ENCODE measurements at regions not wholly inside any gene's neighbourhood (a gene's known extent, or its start where the extent isn't known, plus 50 kb on each side); places are given as distances from the start of the nearest gene placed in this dataset.
A peak's percentile ranks its signal among the peaks of the same experiment; 100 is the strongest.

DNA sequence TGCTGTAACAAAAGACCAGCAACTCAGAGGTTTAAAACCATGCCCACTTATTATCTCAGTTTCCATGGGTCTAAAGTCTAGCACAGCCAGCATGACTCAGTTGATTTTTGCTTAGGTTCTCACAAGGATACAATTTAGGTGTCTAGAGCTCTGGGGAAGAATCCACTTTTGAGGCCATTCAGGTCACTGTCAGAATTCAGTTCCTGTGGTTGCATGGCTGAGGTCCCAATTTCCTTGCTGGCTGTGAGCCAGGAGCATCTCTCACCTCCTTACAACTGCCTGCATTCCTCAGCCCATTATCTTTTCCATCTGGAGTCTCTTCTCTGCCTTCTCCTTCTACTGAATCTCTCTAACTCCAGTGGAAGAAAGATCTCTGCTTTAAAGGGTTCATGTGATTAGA, 240.5 kb upstream of the CFAP20DC start:
- DNase-seq (ENCODE audit: low read depth in 2 of 2) = no peak

DNA sequence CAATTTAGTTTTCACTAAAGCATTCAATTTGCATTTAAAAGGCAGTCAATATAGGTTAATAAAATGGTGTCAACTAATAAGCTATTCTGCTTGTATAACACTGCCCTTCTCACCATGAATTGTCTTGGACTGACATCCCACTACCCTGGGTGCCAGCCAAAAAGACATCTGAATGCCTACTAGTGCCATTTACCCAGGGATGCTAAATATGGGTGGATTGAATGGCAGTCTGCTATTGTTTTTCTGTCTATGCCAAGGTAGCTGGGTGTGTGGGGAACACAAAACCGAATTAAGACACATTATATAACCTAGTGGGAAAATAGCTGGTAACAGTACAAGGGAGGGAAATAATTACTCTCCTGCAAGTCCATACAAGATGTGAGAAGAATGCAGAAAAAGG, 240.0 kb upstream of the CFAP20DC start:
- DNase-seq (ENCODE audit: low read depth in 2 of 2) = no peak

- DNase-seq (ENCODE audit: low read depth in 2 of 2) = no peak
Measured at GRCh38 chr3:59288951-59289350, 239.1 kb upstream of the CFAP20DC start.

DNA sequence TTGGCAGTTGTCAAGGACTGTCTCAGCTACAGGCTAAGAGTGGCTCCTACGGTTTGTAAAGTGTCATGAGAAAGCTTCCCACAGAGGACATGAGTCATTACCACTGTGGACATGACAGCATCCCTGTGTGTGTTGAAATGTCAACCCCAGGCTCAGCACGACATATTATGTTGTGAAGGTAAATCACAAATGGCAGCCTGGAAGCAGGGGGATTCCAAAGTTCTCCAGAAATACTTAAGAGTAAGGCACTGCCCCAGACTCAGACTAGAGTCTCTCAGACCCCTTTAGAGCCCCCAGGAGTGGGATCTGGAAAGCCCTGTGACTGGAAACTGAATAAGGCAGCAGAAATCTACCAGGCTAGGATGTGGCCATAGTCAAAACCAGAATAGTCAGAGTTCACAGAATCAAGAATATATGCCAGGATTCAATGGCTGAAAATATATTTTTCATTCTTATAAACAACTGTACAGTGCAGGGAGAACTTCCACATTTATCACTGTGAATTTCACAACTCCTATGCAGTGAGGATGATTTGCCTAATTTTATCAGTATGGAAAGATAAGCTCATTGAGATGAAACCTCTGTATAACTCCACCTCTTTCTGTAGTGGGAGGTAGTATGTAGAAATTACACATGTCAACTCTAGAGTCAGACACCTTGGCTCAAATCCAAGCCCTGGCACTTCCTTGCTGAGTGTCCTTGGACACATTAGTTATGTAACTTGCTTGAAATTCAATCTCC, 237.1 kb upstream of the CFAP20DC start:
- DNase-seq (ENCODE audit: low read depth in 2 of 2) = peak; percentile 19 to 21

DNA sequence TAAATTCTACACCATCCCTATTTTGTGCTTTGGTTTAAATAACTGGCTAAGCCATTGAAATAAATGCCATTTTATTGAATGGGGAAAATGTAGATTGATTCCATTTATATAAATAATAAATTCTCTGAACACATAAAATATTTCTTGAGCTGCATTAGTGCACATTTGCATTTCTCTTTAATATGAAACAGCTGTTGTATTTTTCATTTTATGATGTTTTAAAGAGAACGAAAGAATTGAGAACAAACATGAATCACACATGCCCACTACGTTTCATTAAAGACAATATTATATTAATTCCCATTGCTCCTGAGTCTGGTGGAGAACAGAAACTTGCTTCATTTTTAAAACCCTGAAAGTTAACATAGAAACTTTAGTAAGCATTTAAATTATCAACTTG, 235.7 kb upstream of the CFAP20DC start:
- no peak for DNase-seq (ENCODE audit: low read depth in 2 of 2)

GRCh38 chr3:59284926-59285325, 235.1 kb upstream of the CFAP20DC start:
- no peak for DNase-seq (ENCODE audit: low read depth in 2 of 2)

GRCh38 chr3:59280113-59280512, 230.3 kb upstream of the CFAP20DC start:
- no peak for DNase-seq (ENCODE audit: low read depth in 2 of 2)

- DNase-seq (ENCODE audit: low read depth in 2 of 2) = no peak
Measured at GRCh38 chr3:59277816-59278215, 228.0 kb upstream of the CFAP20DC start.

GRCh38 chr3:59277201-59277600, 227.4 kb upstream of the CFAP20DC start:
- DNase-seq (ENCODE audit: low read depth in 2 of 2) = no peak

DNA sequence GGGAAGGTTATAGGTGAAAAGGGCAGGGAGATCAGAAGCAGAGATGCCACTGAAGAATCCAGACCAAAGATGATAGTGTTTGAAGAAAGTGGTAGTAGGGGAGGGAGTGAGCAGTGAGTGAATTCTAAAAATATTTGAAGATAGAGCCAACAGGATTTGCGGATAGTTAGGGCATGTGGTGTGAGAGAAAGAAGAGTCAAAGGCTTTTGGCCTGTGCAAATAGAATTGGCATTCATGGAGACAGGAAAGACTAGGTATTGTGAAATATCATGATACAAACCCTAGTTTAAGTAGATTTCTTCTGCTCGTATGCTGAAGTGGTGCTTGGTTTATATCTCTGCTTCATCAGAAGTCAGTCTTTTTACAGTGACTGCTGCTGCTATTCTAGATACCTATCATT, 224.2 kb upstream of the CFAP20DC start:
- no peak for DNase-seq (ENCODE audit: low read depth in 2 of 2)

GRCh38 chr3:59271971-59272370, 222.1 kb upstream of the CFAP20DC start:
- no peak for DNase-seq (ENCODE audit: low read depth in 2 of 2)

GRCh38 chr3:59270921-59271320, 221.1 kb upstream of the CFAP20DC start:
- DNase-seq (ENCODE audit: low read depth in 2 of 2) = no peak

DNA sequence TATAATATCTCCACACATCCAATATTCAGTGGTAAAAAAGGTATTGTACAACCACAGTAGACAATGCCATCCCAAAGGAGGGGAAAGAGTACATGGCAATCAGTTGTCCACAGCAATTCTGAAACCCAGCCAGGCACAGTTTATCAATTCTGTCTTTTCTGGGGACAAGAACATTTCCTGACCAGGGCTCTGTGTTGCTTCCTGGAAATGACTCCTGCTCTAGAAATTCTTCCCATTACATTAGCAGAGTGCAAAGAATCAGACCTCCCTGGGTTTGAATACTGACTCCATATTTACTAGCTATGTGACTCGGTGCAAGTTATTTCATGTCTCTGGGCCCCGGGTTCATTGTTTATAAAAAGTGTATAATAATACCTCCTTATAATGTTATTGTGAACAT, 220.4 kb upstream of the CFAP20DC start:
- no peak for DNase-seq (ENCODE audit: low read depth in 2 of 2)

- DNase-seq (ENCODE audit: low read depth in 2 of 2) = no peak
Measured at GRCh38 chr3:59268170-59268569, 218.3 kb upstream of the CFAP20DC start.

GRCh38 chr3:59267021-59267420, 217.2 kb upstream of the CFAP20DC start:
- DNase-seq (ENCODE audit: low read depth in 2 of 2) = no peak

DNA sequence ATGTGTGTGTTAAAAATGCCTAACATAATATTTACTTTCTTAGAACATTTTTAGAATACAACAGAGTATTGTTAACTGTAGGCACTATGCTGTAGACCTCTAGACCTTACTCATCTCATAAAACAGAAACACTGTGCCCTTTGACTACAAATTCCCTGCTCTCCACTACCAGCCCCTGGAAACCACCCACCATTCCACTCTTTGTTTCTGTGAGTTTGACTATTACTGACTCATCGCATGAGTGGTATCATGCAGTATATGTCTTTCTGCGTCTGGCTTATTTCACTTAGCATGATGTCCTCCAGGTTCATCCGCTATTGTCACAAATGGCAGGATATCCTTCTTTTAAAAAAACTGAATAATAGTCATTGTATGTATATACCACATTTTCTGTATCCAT, 216.7 kb upstream of the CFAP20DC start:
- no peak for DNase-seq (ENCODE audit: low read depth in 2 of 2)

DNA sequence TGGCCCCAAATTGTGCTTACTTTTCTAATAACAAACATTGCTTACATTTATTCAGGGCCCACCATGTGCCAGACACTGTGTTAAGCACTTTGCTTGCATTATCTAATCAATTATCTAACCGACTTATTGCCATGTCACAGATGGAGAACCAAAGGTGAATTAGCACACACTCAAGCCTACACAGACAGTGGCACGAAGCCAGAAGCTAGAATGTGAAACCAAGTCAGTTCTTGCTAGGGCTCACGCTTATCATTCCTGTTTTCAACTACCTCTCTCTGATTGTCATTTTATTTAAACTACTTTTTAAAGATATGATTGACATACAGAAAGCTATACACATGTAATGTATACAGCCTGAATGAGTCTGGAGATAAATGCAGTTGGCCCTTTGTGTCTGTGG, 215.7 kb upstream of the CFAP20DC start:
- DNase-seq (ENCODE audit: low read depth in 2 of 2) = no peak

GRCh38 chr3:59264366-59264765, 214.5 kb upstream of the CFAP20DC start:
- no peak for DNase-seq (ENCODE audit: low read depth in 2 of 2)

- no peak for DNase-seq (ENCODE audit: low read depth in 2 of 2)
Measured at GRCh38 chr3:59263152-59263551, 213.3 kb upstream of the CFAP20DC start.

GRCh38 chr3:59262076-59262498, 212.3 kb upstream of the CFAP20DC start:
- DNase-seq (ENCODE audit: low read depth in 2 of 2) = no peak

DNA sequence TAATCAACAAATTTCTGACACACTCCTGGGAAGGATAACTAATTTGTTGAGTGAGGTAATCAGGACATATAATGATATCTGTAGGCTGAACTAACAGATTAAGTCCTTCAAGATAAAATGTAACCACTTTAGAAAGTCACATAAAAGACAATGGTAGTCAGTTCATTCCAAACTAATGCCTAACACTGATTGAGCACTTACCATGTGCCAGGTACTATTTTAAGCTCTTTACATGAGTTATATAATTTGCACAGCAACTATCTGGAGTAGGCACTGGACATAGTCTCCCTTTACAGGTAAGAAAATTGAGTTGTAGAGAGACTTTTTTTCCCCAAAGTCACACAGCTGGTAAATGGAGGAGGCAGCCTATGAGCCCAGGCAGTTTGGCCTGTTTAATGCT, 211.2 kb upstream of the CFAP20DC start:
- no peak for DNase-seq (ENCODE audit: low read depth in 2 of 2)

DNA sequence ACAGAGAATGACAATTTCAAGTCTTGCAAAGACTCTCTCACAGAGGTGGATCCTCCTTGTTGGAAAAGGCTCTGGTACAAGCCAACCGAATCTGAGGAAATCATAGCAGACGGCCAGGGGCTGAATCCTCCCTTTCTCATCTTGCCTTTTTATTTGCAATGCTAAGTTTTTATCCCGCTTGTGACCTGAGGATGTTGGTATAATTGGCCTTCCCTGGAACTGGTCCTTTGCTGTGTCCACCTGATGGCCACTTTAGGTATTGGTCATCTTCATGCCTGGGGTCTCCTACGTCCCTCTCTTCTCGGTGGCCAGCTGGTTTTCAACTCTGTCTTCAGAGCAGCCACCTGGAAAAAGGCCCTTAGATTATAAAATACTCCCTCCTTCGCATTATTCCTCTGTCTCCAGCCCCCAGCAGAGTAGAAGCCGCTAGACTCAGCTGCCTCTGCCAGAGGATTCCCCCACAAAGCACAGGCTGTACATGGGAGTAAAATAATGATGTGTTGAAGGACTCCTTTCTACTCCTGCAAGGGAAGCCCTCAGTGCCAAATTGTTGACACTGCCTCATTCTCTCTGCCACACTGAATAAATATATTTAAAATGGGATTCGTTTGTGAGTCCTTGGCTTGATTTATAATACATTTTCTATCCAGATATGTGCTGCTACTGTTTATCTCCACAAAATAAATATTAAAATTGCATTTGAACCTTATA, 208.9 kb upstream of the CFAP20DC start:
- no peak for DNase-seq (ENCODE audit: low read depth in 2 of 2)

DNA sequence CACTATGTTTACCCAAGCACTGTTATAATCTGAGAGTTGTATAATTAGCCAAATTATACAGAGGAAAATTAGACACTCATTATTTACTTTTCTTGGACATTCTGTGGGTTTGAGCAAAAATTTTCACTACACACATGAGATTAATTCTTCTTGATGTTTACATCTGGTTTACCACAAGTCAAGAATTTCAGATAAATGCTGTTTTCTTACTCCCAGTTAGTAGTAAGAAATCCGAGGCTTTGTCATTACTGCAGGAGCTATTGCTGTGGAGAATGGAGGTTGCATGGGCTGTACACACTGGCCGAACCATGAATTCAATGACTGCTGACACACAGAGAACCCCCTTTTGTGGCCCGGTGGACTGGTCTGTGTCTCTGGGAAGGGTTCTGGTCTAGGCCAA, 207.7 kb upstream of the CFAP20DC start:
- DNase-seq (ENCODE audit: low read depth in 2 of 2) = no peak

DNA sequence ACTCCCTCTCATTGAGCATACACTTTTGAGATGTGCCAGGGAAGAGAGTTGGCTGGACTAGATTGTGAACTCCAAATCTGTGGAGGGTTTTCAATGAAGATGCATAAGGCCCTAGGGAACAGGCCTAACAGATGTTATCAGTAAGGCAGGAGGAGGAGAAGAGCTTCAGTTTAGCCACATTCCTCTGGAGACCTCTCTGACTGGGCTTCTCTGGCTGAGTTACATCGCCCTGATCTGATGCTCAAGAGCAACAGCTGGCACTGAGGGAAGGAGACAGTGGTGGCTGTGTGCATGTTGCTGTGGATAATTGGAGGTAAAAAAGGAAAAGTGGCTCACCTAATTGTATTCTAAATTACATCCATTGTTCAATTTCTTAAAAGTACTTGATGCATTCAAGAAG, 206.4 kb upstream of the CFAP20DC start:
- DNase-seq (ENCODE audit: low read depth in 2 of 2) = no peak
